GM21367 (cell line): ENCODE measurements at regions not wholly inside any gene's neighbourhood (a gene's known extent, or its start where the extent isn't known, plus 50 kb on each side); places are given as distances from the start of the nearest gene placed in this dataset.
"Not testable (repeated sequence)": the region's sequence is repeated elsewhere in the genome, so short reads cannot be mapped to it uniquely, and the experiment has no call there.

Experiments
- ATAC-seq: cut with Tn5 transposase; IDR thresholded peaks from one replicate; pipeline ENCODE4 v1.9.1; 2021; ENCODE audit not compliant: unreplicated experiment

DNA sequence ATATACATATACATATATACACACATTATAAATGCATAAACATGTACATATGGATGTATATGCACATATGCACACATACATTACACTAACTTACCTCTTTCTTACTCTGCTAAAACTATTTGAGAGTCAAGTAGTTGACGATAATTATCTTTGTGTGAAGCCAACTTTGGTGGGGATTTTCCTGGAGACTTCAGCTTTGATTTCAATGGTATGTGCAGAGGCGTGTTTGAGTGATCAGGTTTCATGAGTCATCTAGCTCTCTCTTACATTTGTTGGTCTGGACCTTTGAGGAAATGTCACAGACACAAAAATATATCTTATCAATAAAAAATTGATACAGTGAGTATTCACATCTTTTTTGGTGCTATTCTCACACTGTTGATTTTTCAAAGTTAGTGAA lies 769.1 kb upstream of the LUZP2 start:
- ATAC-seq = no peak

DNA sequence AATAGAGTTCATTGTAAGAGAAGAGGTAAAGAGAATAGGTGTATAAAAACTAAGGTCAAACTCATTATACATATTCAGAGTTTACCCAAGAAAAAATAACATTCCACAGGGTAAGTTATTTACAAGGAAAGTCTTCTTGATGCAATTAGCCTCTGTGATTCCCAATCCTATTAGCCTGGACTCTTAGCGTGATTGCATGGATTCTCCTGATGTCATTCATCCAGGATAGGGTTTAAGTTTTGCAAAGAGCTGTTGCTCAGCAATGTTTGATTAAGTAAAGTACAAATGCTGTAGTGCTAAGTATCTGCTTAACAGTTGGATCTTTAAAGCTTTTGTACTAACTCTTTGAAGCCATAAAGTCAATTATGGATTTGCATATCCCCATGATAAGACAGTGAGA lies 767.8 kb upstream of the LUZP2 start:
- ATAC-seq = no peak

DNA sequence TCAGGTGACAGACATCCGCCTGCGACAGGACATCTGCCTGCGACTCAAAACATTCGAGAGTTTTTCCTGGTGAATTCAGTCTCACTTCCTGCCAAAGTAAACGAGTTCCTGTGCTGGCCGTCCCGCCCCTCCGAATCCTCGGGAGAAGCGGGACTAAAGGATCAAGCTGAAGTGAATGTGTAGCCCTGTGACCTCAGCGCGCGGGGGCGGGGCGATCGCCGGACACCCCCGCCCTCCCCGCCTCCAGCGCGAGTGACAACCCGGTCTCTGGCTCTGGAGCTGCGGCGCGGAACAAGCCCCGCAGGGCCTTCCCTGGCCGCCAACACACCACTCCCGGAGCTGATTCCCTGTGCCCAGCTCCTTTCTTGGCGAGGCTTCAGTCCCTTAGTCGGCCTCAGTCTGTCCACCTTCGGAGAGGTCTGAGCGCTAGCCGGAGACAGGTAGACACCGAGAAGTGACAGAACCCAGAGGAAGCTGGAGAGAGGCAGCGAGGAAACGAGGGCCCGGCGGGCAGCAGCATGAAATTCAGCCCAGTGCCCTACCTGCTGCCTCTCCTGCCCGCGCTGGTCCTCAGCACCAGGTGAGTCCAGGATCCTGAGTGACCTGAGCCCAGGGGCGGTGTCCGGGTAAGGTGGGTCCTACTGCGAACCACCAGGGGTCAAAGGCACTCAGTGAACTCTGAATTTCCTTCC lies 766.4 kb upstream of the LUZP2 start:
- no peak for ATAC-seq

DNA sequence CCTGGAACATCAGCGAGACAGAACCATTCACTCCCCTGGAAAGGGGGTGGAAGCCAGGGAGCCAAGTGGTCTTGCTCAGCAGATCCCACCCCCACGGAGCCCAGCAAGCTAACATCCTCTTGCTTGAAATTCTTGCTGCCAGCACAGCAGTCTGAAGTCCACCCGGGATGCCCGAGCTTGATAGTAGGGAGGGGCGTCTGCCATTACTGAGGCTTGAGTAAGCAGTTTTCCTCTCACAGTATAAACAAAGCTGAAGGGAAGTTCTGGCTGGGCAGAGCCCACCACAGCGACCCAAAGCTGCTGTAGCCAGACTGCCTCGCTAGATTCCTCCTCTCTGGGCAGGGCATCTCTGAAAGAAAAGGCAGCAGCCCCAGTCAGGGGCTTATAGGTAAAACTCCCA lies 764.8 kb upstream of the LUZP2 start:
- ATAC-seq = no peak

DNA sequence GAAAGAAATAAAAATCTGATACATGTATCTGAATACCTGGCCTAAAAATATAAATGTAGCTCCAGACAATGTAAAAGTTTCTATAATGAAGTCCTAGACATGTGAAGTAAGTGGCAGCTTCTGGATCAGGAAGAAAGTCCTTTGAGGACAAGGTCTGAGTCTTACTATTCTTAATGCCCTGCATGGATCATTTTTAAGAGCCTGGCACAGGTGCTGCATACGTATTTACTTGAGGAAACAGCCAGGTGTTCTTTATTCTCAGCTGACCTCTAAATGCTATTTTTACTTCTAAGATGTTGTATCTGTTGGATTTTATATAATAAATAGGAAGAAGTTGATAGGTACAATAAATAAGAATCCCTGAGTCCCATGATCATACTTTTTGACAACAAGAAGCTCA lies 750.0 kb upstream of the LUZP2 start:
- ATAC-seq = no peak

DNA sequence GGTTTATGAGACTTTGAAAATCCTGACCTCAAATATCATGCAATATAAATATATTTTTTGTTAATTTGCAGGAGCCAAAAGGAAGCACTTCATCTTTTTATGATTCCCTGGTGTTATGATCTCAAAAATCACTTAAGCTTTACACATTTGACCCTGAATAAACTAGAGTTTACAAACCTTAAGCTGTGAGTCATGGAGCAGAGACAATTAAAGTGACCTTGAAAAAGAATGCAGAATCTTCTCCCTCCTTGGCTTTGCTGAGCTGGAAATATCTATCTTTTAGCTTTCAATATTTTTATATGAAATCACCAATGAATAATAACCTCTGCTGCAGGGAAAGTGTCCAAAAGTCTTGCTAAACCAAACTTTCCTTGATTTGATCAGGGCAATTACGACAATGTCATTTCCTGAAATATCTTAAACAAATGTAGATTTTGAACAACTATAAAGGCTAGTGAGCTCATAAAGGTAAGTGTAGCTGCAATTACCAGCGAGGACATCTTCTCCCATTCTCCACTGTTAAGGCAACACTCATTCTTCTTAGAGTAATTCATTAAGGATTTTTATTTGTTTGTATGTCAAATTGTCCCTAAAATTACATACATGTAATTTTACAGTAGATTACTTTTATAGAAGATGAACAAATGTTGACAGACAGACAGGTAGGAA lies 747.0 kb upstream of the LUZP2 start:
- ATAC-seq = no peak

DNA sequence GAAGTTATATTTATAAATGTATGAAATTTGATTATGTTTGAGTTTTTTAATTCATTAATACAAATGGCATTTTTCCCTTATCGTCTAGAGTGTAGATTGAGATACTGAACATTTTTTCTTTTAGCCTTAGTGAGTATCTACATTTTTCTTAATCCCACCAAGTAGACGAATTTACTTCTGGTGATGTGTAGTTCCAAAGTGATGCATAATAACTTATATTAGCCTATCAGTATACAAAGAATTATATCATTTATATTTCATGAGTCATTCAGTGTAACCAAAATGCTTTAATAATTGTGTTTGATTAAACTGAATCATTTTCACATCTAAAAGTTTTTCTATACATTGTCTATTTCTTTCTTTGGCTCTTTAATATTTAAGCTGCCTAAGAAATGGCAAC lies 745.6 kb upstream of the LUZP2 start:
- no peak for ATAC-seq

DNA sequence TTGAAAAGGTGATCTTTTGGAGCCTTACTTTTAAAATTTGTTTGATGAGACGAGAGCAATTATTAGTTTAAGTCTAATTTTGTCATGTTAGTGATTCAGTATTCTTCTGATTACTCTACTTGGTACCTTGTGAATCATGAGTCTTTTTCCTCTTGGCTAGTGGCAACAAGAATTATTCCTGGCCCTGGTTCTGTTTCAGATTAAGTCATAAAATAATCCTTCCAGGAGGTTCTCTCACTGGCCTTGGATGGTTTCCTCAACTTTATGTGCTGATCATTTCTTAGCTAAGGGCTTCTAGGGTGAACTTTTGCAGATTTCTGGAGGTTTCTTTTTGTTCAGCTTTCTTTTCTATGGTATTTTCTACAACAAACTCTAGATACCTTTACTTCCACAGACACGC lies 741.8 kb upstream of the LUZP2 start:
- ATAC-seq = no peak

DNA sequence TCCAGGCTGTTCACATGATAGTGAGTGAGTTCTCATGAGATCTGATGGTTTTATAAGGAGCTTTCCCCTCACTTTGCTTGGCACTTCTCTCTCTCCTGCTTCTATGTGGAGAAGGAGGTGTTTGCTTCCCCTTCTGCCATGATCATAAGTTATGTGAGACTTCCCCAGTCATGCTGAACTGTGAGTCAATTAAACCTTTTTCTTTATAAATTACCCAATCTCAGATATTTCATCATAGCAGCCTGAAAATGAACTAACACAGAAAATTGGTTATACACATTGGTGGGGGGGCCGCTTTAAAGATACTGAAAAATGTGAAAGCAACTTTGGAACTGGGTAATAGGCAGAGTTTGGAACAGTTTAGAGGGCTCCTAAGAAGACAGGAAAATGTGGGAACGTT lies 741.1 kb upstream of the LUZP2 start:
- no peak for ATAC-seq

DNA sequence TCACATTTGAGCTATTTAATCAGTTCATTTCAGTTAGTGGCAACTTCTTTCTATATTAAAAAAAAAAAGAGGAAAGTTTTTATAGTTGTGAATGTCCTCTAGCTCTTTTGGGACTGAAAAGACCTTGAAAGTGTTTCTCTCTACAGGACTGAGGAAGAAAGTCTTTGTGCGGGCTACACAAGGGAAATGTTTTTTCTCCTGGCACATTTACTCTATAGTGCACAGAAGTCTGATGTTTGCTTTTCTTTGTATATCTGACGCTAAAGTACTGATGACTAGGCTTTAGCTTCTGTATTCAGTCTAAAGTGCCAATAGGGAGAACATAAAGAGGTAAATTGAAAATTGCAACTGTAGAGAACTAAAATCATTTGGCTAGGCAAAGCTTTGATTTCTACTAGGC lies 737.4 kb upstream of the LUZP2 start:
- no peak for ATAC-seq

DNA sequence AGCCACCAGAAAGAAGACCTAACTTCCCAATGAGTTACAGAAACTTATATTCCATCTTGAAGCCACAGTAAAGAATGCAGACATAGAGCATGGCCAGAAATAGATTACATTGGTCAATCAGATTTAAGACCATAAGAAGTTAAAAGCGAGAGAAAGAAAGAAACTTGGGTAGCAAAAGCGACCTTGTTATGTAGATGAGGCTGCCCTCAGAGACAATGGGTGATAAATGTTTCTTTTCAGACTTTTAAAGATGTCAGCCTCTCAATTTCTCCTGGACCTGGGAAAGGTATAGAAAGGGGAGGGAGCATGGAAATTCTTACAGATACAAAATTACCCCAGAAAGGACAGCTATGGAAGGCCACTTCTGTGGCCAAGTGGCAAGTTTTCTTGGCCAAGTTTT lies 732.6 kb upstream of the LUZP2 start:
- ATAC-seq = no peak

DNA sequence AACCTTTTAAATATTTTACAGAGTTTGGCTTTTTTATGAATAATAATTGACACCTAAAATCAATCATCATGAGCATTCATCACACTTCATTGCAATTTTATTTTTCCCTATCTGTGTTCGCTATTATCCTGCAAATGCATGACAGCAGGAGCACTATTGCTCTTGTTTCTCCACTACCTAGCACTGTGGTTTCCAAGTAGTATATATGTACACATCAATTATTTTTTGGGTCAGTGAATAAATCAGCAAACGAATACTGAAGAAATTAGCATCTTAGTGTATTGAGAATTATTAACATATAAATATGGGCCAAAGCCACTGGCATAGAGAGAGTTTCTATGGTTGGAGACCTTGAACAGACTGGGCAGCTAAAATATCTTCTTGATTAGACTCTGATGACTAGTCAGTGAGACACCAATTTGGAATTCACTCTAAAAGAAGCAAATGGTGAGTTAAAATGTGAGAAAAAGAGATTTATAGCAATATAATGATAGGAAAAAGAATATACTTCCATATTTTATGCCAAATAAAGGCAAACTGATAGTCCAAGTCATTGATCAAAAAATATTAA lies 731.1 kb upstream of the LUZP2 start:
- no peak for ATAC-seq

DNA sequence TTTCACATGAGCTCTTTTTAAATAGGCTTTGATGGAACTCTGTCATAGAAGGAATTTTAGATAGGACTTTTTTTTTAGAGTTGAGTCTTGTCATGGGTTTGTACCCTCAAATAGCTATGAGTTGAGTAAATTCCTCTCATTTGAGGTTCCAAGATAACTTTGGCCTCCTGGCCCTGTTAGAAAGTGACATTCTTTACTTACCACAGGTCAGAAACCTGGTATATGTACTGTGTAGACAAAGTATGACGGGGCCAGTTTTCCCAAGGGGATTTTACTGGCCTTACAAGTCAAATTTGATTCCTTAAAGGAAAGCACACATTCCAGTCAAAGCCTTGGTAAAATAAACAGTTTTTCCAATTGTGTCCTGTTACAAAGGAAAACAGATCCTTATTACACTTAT lies 729.3 kb upstream of the LUZP2 start:
- ATAC-seq = no peak

DNA sequence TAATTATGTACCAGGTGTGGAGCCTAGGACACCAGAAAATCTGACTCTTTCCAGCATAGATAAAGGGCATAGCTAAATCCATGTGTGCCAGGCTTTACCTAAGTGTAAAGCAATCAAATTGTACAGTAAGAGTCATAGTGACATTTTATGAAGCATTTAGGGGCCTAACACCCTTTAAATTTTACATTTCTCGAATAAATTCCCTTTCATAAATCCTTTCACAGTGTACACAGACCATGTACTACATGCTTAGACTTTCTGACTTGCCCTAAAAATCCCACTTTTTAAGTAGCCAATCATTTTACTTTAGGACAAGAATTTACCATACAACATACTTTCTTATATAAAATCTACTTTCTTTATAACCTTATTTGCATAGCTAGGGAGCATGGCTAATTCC lies 727.6 kb upstream of the LUZP2 start:
- no peak for ATAC-seq

DNA sequence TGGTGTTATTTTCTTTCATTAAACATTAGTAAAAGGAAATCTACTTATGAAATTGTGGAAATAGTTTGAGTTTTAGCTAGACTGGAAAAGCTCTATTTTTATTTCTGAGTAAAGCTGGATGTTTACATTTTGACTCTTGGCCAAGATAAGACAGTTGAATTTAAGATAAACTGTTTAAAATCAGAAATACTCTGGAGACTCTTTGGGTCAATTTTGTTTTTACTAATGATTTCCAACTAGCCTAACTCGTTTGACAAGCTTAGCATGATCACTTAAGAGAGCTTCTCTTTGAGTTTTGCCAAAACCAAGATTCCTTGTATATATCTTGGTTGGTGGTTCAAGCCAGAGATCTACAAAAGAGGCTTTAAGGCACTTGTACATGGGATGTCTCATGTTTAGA lies 724.8 kb upstream of the LUZP2 start:
- ATAC-seq = no peak

DNA sequence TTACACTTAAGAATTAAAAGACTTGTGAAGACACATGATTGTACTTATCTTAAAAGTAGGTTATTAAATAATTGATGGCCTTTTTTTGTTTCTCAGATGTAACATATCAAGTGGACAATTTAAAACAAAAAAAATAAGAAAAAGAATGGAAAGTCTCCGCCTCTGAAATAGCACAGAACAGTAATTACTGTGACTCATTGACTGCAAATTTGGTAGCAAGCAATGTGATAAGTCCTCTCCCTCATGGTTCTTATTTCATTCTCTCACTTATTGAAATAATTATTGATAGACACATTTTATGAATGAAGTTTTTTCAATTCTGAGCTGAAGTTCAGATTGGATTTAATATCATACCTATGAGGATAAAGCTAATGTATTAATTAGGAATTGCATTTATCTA lies 717.9 kb upstream of the LUZP2 start:
- ATAC-seq = no peak

DNA sequence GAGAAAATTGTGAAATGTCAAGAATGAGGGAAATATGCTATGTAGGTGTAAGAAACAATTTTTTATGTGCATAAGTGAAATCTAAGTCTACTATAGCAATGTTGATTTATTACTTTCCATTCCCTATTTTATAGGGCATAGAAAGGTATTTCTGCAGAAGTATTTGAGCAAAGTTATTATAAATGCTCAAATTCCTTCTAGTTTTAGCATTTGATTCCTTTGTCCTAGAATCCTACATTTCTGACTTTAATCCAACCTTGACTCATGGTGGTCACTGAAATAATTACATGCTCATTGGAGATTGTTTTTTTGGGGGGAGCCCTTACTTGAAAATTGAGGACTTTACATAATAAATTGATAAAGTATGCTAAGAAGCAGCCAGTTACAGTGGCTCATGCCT lies 716.6 kb upstream of the LUZP2 start:
- no peak for ATAC-seq

DNA sequence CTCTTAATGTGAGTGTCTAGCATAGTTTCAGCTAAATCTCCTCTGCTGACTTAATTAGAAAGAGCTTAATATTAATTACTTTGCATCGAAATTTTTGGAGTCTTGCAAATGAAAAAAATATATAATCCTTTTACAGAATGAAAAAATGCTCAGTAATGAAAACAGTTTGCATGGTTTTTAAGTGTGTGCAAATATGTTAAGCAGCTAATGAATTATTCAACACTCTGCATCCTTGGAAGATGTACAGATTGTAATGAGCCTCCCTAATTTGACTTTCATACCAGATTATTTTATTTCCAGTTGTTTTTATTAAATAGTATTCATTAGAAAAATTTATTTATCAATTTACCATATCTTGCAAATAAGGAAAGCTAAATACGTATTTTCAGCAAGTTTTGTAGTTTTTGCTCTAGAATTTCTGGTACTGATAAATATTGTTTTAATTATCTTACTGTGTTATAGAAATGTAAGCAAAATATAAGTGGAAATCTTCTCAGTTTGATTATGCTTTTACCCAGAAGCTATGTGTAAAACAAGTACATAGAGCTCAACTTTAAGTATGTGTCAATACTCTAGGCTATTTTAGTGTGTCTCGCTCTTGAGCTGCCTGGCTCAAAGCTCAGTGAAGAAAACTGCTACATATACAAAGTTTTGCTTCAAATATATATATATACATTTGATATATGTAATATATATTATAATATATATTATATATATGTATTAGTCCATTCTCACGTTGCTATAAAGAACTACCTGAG lies 714.9 kb upstream of the LUZP2 start:
- ATAC-seq = no peak

DNA sequence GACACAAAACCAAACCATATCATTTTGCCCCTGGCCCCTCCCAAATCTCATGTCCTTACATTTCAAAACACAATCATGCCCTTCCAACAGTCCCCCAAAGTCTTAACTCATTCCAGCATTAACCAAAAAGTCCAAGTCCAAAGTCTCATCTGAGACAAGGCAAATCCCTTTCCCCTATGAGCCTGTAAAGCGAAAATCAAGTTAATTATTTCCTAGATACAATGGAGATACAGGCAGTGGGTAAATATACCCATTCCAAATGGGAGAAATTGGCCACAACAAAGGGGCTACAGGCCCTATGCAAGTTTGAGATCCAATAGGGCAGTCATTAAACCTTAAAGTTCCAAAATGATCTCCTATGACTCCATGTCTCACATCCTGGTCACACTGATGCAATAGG lies 709.9 kb upstream of the LUZP2 start:
- ATAC-seq = not testable (repeated sequence)

DNA sequence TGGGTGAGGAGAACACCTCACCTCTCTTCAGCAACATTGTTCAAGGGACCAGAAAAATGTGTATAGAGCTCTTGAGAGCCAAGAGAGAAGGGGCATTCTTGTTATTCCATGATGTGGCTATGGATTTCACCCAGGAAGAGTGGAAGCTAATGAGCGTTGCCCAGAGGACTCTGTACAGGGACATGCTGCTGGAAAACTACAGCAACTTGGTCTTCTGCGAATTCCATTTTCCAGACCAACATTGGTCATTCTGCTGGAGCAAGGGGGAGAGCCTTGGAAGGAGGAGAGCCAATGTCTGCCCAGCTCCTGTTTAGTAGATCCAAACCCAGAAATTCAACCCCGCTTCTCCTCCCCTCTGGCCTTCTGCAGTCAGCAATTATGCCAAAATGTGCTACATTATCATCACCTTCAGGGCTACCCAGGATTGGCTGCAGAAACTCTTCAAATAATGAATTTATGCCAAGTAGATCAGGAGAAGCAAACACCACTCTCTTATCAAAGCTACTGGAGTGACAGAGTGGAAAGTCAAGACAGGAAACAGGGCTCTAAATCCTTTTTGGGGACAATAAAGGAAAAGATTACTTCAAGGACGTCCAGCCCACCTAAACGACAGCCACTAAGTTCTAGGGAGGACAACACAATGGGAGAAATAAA lies 707.5 kb upstream of the LUZP2 start:
- no peak for ATAC-seq

DNA sequence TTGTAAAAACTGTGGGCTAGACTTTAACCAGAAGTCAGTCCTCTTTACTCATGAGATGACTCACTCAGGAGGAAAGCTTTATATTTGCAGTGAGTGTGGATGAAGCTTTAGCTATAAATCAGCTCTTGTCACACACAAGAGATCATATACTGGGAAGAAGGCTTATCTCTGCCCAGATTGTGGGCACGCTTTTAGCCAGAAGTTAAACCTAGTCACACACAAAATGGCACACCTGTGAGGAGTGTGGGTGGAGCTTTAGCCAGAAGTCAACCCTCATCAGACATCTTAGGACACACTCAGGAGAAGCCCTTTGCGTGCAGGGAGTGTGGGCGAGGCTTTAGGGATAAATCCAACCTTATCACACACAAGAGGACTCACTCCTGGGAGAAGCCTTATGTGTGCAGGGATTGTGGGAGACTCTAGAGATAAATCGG lies 706.9 kb upstream of the LUZP2 start:
- ATAC-seq = no peak
